Karpas-422 (cell line): ENCODE measurements at regions not wholly inside any gene's neighbourhood (a gene's known extent, or its start where the extent isn't known, plus 50 kb on each side); places are given as distances from the start of the nearest gene placed in this dataset.

Experiments used
- DNase-seq: peaks from one replicate; pipeline ENCODE4 v3.0.0-alpha.2; 2015
- H2AFZ ChIP-seq: fragments of 200-600 bp; sonication (generic); 2 replicates; pipeline ENCODE4 v1.6.1; 2014; ENCODE audit warnings: antibody characterized with exemption, low read length, mixed read lengths
- H3K27ac ChIP-seq: fragments of 200-600 bp; sonication (generic); 2 replicates; pipeline ENCODE4 v1.5.1; 2014; ENCODE audit warnings: mild to moderate bottlenecking, low read length, moderate library complexity
- H3K27me3 ChIP-seq: fragments of 200-600 bp; sonication (generic); 2 replicates; pipeline ENCODE4 v1.6.1; 2014; ENCODE audit warnings: low read length, mixed read lengths
- H3K36me3 ChIP-seq: fragments of 200-600 bp; sonication (generic); 2 replicates; pipeline ENCODE4 v1.6.1; 2014; ENCODE audit warnings: low read length, mixed read lengths; ENCODE audit not compliant: insufficient read depth
- H3K4me1 ChIP-seq: fragments of 200-600 bp; sonication (generic); 2 replicates; pipeline ENCODE4 v1.6.1; 2014; ENCODE audit warnings: mild to moderate bottlenecking, low read length, mixed read lengths
- H3K4me2 ChIP-seq: fragments of 200-600 bp; sonication (generic); 2 replicates; pipeline ENCODE4 v1.6.1; 2014; ENCODE audit warnings: low read length, low read depth, mild to moderate bottlenecking; ENCODE audit not compliant: poor library complexity, severe bottlenecking
- H3K4me3 ChIP-seq: fragments of 200-600 bp; sonication (generic); 2 replicates; pipeline ENCODE4 v1.5.1; 2014; ENCODE audit warnings: mild to moderate bottlenecking, antibody characterized with exemption, low read length, mixed read lengths
- H3K79me2 ChIP-seq: fragments of 200-600 bp; sonication (generic); 2 replicates; pipeline ENCODE4 v1.6.1; 2014; ENCODE audit warnings: mild to moderate bottlenecking, low read length, mixed read lengths
- H3K9ac ChIP-seq: fragments of 200-600 bp; sonication (generic); 2 replicates; pipeline ENCODE4 v1.6.0; 2014; ENCODE audit warnings: low read length
- H3K9me2 ChIP-seq: fragments of 200-600 bp; sonication (generic), shearing (Covaris generic); replicated peaks from 2 replicates; pipeline ENCODE4 v1.6.0; 2014; ENCODE audit warnings: mild to moderate bottlenecking, low read length, moderate library complexity; ENCODE audit not compliant: insufficient read depth
- H3K9me3 ChIP-seq: fragments of 300-700, 200-600 bp; sonication (generic); 2 replicates; pipeline ENCODE4 v1.6.1; 2014; ENCODE audit warnings: low read length, mixed read lengths
- H4K20me1 ChIP-seq: fragments of 200-600 bp; sonication (generic); 2 replicates; pipeline ENCODE4 v1.6.1; 2014; ENCODE audit warnings: mild to moderate bottlenecking, antibody characterized with exemption, low read length, low read depth; ENCODE audit not compliant: insufficient read depth

DNA sequence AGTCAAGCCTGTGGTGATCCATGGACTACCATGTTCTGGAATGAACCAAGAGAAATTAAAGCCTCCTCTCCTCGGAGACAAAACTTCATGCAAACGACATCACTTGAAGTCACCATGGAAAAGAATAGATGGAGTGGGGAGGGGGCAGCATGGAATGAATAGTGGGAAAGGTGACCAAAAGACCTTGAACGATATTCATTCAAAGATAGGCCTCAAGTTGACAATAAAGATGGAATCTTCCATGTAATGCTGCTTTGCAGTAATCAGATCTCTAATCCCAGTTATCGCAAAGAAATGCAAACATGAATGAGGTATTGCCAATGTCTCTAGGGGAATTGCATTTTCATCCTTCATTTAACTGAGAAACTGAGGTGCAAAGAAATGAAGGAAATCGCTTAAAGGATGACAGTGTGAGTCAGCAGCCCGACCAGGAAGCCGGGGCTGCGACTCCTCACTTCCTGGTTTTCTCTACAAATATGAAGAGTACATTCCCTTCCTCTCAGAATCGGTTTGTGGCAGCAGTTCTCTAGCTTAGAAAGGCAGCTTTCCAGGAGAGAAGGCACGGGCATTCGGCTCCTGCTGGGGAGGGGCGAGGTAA is 65.6 kb upstream of the RREB1 start:
- Histone ChIP-seq H3K4me1 (peaks cover 4% of the 10 kb centered on the region), H4K20me1 (no peaks in the 10 kb centered on the region), H2AFZ (no peak overlapping the region), H3K27ac (no peak overlapping the region), H3K79me2 (no peaks in the 10 kb centered on the region), H3K4me3 (no peak overlapping the region), H3K9ac (no peak overlapping the region), H3K9me3 (no peaks in the 10 kb centered on the region), H3K9me2 (no peaks in the 10 kb centered on the region), H3K4me2 (no peak overlapping the region), H3K36me3 (no peaks in the 10 kb centered on the region), H3K27me3 (no peaks in the 10 kb centered on the region)
- DNase-seq: no peak

- Histone ChIP-seq H4K20me1 (no peaks in the 10 kb centered on the region), H3K4me2 (no peak overlapping the region), H3K27ac (no peak overlapping the region), H3K9ac (no peak overlapping the region), H3K27me3 (no peaks in the 10 kb centered on the region), H3K9me3 (no peaks in the 10 kb centered on the region), H3K4me3 (no peak overlapping the region), H3K79me2 (no peaks in the 10 kb centered on the region), H2AFZ (no peak overlapping the region), H3K9me2 (no peaks in the 10 kb centered on the region), H3K4me1 (peaks cover 4% of the 10 kb centered on the region), H3K36me3 (no peaks in the 10 kb centered on the region)
- peak; percentile 25 for DNase-seq
Observed at GRCh38 chr6:7042654-7043545, 64.9 kb upstream of the RREB1 start.

GRCh38 chr6:7045331-7045730 is 62.4 kb upstream of the RREB1 start:
- no peaks in the 10 kb centered on the region for H3K36me3 ChIP-seq
- no peak overlapping the region for H3K4me3 ChIP-seq
- H3K9ac ChIP-seq: no peak overlapping the region
- H3K4me1 ChIP-seq: peaks cover 4% of the 10 kb centered on the region
- no peaks in the 10 kb centered on the region for H3K9me3 ChIP-seq
- DNase-seq: no peak
- H3K27ac ChIP-seq: no peak overlapping the region
- no peak overlapping the region for H3K4me2 ChIP-seq
- no peak overlapping the region for H2AFZ ChIP-seq
- no peaks in the 10 kb centered on the region for H3K27me3 ChIP-seq
- H3K79me2 ChIP-seq: no peaks in the 10 kb centered on the region
- H3K9me2 ChIP-seq: no peaks in the 10 kb centered on the region
- H4K20me1 ChIP-seq: no peaks in the 10 kb centered on the region

- Histone ChIP-seq H3K36me3 (no peaks in the 10 kb centered on the region), H3K4me1 (peaks cover 4% of the 10 kb centered on the region), H3K9me2 (no peaks in the 10 kb centered on the region), H4K20me1 (no peaks in the 10 kb centered on the region), H3K4me2 (no peak overlapping the region), H3K27ac (no peak overlapping the region), H3K79me2 (no peaks in the 10 kb centered on the region), H3K4me3 (no peak overlapping the region), H3K9me3 (no peaks in the 10 kb centered on the region), H3K9ac (no peak overlapping the region), H3K27me3 (no peaks in the 10 kb centered on the region), H2AFZ (no peak overlapping the region)
- DNase-seq: no peak
Observed at GRCh38 chr6:7045746-7046145, 62.0 kb upstream of the RREB1 start.

DNA sequence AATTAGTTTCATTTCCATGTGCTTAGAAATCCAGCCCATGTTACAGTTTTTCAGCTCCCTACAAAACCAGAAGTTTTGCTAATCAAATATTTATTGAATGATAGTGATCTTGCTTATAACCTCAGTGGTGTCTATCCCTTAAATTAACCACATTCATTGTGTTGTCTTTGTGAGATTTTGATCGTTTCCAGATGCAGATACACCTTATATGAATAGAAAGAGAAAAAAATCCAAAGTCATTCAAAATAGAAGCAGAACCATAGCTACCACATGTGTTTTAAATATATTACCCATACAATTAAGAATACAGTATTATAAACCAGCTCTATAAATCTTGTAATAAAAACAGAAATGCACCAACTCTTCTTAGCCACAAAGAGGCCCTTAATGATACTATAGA is 60.6 kb upstream of the RREB1 start:
- Histone ChIP-seq H3K27ac (no peak overlapping the region), H3K4me3 (no peak overlapping the region), H3K27me3 (no peaks in the 10 kb centered on the region), H3K9me3 (no peaks in the 10 kb centered on the region), H3K4me1 (peaks cover 4% of the 10 kb centered on the region), H3K79me2 (no peaks in the 10 kb centered on the region), H3K9me2 (no peaks in the 10 kb centered on the region), H4K20me1 (no peaks in the 10 kb centered on the region), H2AFZ (no peak overlapping the region), H3K36me3 (no peaks in the 10 kb centered on the region), H3K9ac (no peak overlapping the region), H3K4me2 (no peak overlapping the region)
- DNase-seq: no peak

DNA sequence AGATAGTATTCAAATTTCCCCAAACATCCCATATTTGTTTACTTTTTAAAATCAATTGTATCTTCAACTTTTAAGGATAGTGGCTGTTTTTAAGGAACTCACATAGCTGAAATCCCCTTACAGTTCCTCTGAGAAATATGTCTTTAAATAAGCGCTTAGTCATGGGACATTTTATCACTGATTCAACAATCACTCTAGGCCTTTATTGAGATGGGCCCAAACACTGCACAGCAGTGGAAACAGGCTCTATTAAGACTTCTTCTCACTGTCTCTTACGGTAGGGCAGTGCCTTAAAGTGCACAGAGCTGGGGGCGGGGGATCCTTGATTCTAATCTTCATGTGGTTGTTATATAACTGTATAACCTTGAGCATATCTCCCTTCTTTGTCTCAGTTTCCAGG is 59.8 kb upstream of the RREB1 start:
- Histone ChIP-seq H3K27ac (no peak overlapping the region), H3K27me3 (no peaks in the 10 kb centered on the region), H2AFZ (no peak overlapping the region), H3K9ac (no peak overlapping the region), H3K9me3 (no peaks in the 10 kb centered on the region), H3K4me1 (peaks cover 4% of the 10 kb centered on the region), H3K79me2 (no peaks in the 10 kb centered on the region), H3K9me2 (no peaks in the 10 kb centered on the region), H3K4me3 (no peak overlapping the region), H4K20me1 (no peaks in the 10 kb centered on the region), H3K36me3 (no peaks in the 10 kb centered on the region), H3K4me2 (no peak overlapping the region)
- DNase-seq: no peak

DNA sequence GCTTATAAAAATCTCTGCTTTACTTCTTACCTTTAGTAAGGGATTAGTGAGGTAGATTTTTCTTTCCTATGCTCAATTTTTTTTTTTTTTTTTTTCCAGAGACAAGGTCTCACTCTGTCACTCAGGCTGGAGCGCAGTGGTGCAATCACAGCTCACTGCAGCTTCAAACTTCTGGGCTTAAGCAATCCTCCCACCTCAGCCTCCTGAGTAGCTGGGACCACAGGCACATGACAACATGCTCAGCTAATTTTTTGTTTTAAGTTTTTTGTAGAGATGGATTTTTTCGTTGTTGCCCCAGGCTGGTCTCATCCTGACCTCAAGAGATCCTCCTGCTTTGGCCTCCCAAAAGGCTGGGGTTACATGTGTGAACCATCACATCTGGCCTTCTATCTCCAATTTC is 58.9 kb upstream of the RREB1 start:
- Histone ChIP-seq H2AFZ (no peak overlapping the region), H3K9me3 (no peaks in the 10 kb centered on the region), H3K36me3 (no peaks in the 10 kb centered on the region), H3K4me1 (peaks cover 4% of the 10 kb centered on the region), H3K4me2 (no peak overlapping the region), H3K9me2 (no peaks in the 10 kb centered on the region), H3K4me3 (no peak overlapping the region), H3K27ac (no peak overlapping the region), H4K20me1 (no peaks in the 10 kb centered on the region), H3K79me2 (no peaks in the 10 kb centered on the region), H3K9ac (no peak overlapping the region), H3K27me3 (no peaks in the 10 kb centered on the region)
- no peak for DNase-seq

DNA sequence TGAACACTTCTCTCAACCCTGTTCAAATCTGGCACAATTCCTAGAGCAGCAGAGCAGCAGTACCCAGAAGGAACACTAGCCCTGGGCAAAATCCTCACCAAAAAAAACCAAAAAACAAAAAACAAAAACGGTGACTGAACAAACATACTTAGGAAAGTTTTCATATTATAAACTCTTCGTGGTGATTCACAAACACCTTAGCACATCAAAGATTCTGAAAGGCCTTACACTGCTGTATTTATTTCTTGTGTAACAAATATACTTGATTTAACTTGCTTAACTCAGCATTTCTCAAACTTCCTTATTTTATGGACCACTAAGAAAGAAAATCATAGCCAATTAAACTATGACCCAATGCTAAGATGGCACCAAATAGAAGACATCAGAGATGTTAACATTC is 57.8 kb upstream of the RREB1 start:
- no peak overlapping the region for H3K9ac ChIP-seq
- H3K9me3 ChIP-seq: no peaks in the 10 kb centered on the region
- no peaks in the 10 kb centered on the region for H3K27me3 ChIP-seq
- peaks cover 4% of the 10 kb centered on the region for H3K4me1 ChIP-seq
- no peaks in the 10 kb centered on the region for H3K36me3 ChIP-seq
- H3K9me2 ChIP-seq: no peaks in the 10 kb centered on the region
- no peak overlapping the region for H3K4me2 ChIP-seq
- H3K79me2 ChIP-seq: no peaks in the 10 kb centered on the region
- no peaks in the 10 kb centered on the region for H4K20me1 ChIP-seq
- DNase-seq: no peak
- no peak overlapping the region for H3K4me3 ChIP-seq
- H2AFZ ChIP-seq: no peak overlapping the region
- no peak overlapping the region for H3K27ac ChIP-seq
